ENCODE measurements at regions not wholly inside any gene's neighbourhood (a gene's known extent, or its start where the extent isn't known, plus 50 kb on each side); places are given as distances from the start of the nearest gene placed in this dataset.

- H3K27ac Mint-ChIP-seq = no peak overlapping the region
- intact Hi-C loops (cut with DNase I, micrococcal nuclease) = no loop called here
- H3K9me3 Mint-ChIP-seq = peaks cover 4% of the 10 kb centered on the region
- H3K36me3 Mint-ChIP-seq (ENCODE audit: low read depth) = no peaks in the 10 kb centered on the region
- TF ChIP-seq CTCF (IDR thresholded peaks at IDR 0.05) = no peak
- ChIA-PET CTCF (no interaction called here), POLR2A (no interaction called here)
- H3K4me3 Mint-ChIP-seq = no peak overlapping the region
- Histone ChIP-seq H3K36me3 (ENCODE audit: insufficient read depth, low read length) (no peaks in the 10 kb centered on the region), H3K4me1 (ENCODE audit: insufficient read depth, low read length) (no peaks in the 10 kb centered on the region), H3K9me3 (ENCODE audit: control insufficient read depth in 1 of 2, insufficient read depth in 1 of 2, low read length in 2 of 2) (peaks cover 0 to 9% of the 10 kb centered on the region in 2 experiments), H3K27ac (ENCODE audit: low read depth in 1 of 2, low read length in 2 of 2) (no peak overlapping the region), H3K4me3 (ENCODE audit: low read length) (no peak overlapping the region), H3K27me3 (ENCODE audit: control insufficient read depth in 1 of 2, insufficient read depth in 2 of 2, low read length in 2 of 2) (no peaks in the 10 kb centered on the region)
- H3K4me1 Mint-ChIP-seq (ENCODE audit: low read depth) = no peaks in the 10 kb centered on the region
- H3K27me3 Mint-ChIP-seq = no peaks in the 10 kb centered on the region
- ATAC-seq (ENCODE audit: poor library complexity) (no peak), DNase-seq (no peak)
These were observed 607.1 kb upstream of the BCHE start for GRCh38 chr3:166444336-166444735.

GRCh38 chr3:166435469-166436057 lies 598.3 kb upstream of the BCHE start:
- H3K4me3 ChIP-seq (ENCODE audit: low read length) = no peak overlapping the region
- no peaks in the 10 kb centered on the region for H3K27me3 Mint-ChIP-seq
- CTCF ChIA-PET = no interaction called here
- no peak overlapping the region for H3K27ac Mint-ChIP-seq
- no peak for DNase-seq
- POLR2A ChIA-PET = no interaction called here
- no peaks in the 10 kb centered on the region for H3K4me1 ChIP-seq (ENCODE audit: insufficient read depth, low read length)
- intact Hi-C loops (cut with DNase I, micrococcal nuclease) = no loop called here
- ATAC-seq (ENCODE audit: poor library complexity) = no peak
- no peak overlapping the region for H3K4me3 Mint-ChIP-seq
- no peaks in the 10 kb centered on the region for H3K36me3 Mint-ChIP-seq (ENCODE audit: low read depth)
- no peak overlapping the region for H3K27ac ChIP-seq (ENCODE audit: low read depth in 1 of 2, low read length in 2 of 2)
- H3K36me3 ChIP-seq (ENCODE audit: insufficient read depth, low read length) = no peaks in the 10 kb centered on the region
- H3K9me3 Mint-ChIP-seq = no peaks in the 10 kb centered on the region
- no peaks in the 10 kb centered on the region for H3K27me3 ChIP-seq (ENCODE audit: control insufficient read depth in 1 of 2, insufficient read depth in 2 of 2, low read length in 2 of 2)
- TF ChIP-seq CTCF (IDR thresholded peaks at IDR 0.05) = no peak
- H3K9me3 ChIP-seq (ENCODE audit: control insufficient read depth in 1 of 2, insufficient read depth in 1 of 2, low read length in 2 of 2) = no peaks in the 10 kb centered on the region
- no peaks in the 10 kb centered on the region for H3K4me1 Mint-ChIP-seq (ENCODE audit: low read depth)

GRCh38 chr3:166433060-166433459 lies 595.8 kb upstream of the BCHE start:
- no peaks in the 10 kb centered on the region for H3K4me1 Mint-ChIP-seq (ENCODE audit: low read depth)
- Histone ChIP-seq H3K27ac (ENCODE audit: low read depth in 1 of 2, low read length in 2 of 2) (no peak overlapping the region), H3K27me3 (ENCODE audit: control insufficient read depth in 1 of 2, insufficient read depth in 2 of 2, low read length in 2 of 2) (no peaks in the 10 kb centered on the region), H3K9me3 (ENCODE audit: control insufficient read depth in 1 of 2, insufficient read depth in 1 of 2, low read length in 2 of 2) (no peaks in the 10 kb centered on the region), H3K4me1 (ENCODE audit: insufficient read depth, low read length) (no peaks in the 10 kb centered on the region), H3K36me3 (ENCODE audit: insufficient read depth, low read length) (no peaks in the 10 kb centered on the region), H3K4me3 (ENCODE audit: low read length) (no peak overlapping the region)
- DNase-seq = no peak
- H3K9me3 Mint-ChIP-seq = no peaks in the 10 kb centered on the region
- ChIA-PET POLR2A (no interaction called here), CTCF (no interaction called here)
- H3K36me3 Mint-ChIP-seq (ENCODE audit: low read depth) = no peaks in the 10 kb centered on the region
- no peak overlapping the region for H3K4me3 Mint-ChIP-seq
- intact Hi-C loops (cut with DNase I, micrococcal nuclease) = no loop called here
- TF ChIP-seq CTCF (IDR thresholded peaks at IDR 0.05) = no peak
- H3K27me3 Mint-ChIP-seq = no peaks in the 10 kb centered on the region
- H3K27ac Mint-ChIP-seq = no peak overlapping the region
- no peak for ATAC-seq (ENCODE audit: poor library complexity)

All from CD4-positive, alpha-beta T cell (primary cell).